ENCODE measurements at regions not wholly inside any gene's neighbourhood (a gene's known extent, or its start where the extent isn't known, plus 50 kb on each side); places are given as distances from the start of the nearest gene placed in this dataset.
A peak's percentile ranks its signal among the peaks of the same experiment; 100 is the strongest.

GRCh38 chr16:85554889-85555718, 58.0 kb upstream of the GSE1 start (continued):
- peak; percentile 50; the same call in 1 of the 2 replicates for TF ChIP-seq PRDM10 (CRISPR knock-in tag; IDR thresholded peaks at IDR 0.05; ENCODE audit: low read depth)
- TF ChIP-seq YEATS4 (CRISPR knock-in tag; IDR thresholded peaks at IDR 0.05; ENCODE audit: borderline replicate concordance): 0 out of 2 replicates have a peak, but pooled peaks have one; percentile 22
- 0 out of 2 replicates have a peak, but pooled peaks have one; percentile 11 for TF ChIP-seq ELF1 (CRISPR knock-in tag; IDR thresholded peaks at IDR 0.05)
- TF ChIP-seq FOSL2 (CRISPR knock-in tag; IDR thresholded peaks at IDR 0.05): peak; percentile 37; the same call in 1 of the 2 replicates
- TF ChIP-seq SAP130 (CRISPR knock-in tag; IDR thresholded peaks at IDR 0.05; ENCODE audit: low read depth): peak; percentile 74
- TF ChIP-seq ZNF878 (CRISPR knock-in tag; IDR thresholded peaks at IDR 0.05): 0 out of 2 replicates have a peak, but pooled peaks have one; percentile 47
- TF ChIP-seq ZNF747 (CRISPR knock-in tag; IDR thresholded peaks at IDR 0.05; ENCODE audit: borderline replicate concordance): no peak
- no peak for TF ChIP-seq ZNF530 (CRISPR knock-in tag; IDR thresholded peaks at IDR 0.05; ENCODE audit: low read depth)
- TF ChIP-seq ZNF276 (CRISPR knock-in tag; IDR thresholded peaks at IDR 0.05; ENCODE audit: low read depth): no peak
- TF ChIP-seq ZBED4 (CRISPR knock-in tag; IDR thresholded peaks at IDR 0.05; ENCODE audit: borderline replicate concordance): peak; percentile 28; the same call in 1 of the 2 replicates
- TF ChIP-seq ZNF776 (CRISPR knock-in tag; IDR thresholded peaks at IDR 0.05): 0 out of 2 replicates have a peak, but pooled peaks have one; percentile 30
- TF ChIP-seq ZNF639 (CRISPR knock-in tag; conservative IDR thresholded peaks at IDR 0.05): 0 out of 2 replicates have a peak, but pooled peaks have one; percentile 43
- TF ChIP-seq SAFB2 (CRISPR knock-in tag; IDR thresholded peaks at IDR 0.05; ENCODE audit: borderline replicate concordance, low read depth): no peak
- no peak for TF ChIP-seq ZXDC (CRISPR knock-in tag; IDR thresholded peaks at IDR 0.05)
